Iris pigment epithelial cell (primary cell): ENCODE measurements at regions not wholly inside any gene's neighbourhood (a gene's known extent, or its start where the extent isn't known, plus 50 kb on each side); places are given as distances from the start of the nearest gene placed in this dataset.

Source experiments
- DNase-seq: peaks from one replicate; pipeline ENCODE4 v3.0.0-alpha.2; 2011; ENCODE audit warnings: low read depth

DNA sequence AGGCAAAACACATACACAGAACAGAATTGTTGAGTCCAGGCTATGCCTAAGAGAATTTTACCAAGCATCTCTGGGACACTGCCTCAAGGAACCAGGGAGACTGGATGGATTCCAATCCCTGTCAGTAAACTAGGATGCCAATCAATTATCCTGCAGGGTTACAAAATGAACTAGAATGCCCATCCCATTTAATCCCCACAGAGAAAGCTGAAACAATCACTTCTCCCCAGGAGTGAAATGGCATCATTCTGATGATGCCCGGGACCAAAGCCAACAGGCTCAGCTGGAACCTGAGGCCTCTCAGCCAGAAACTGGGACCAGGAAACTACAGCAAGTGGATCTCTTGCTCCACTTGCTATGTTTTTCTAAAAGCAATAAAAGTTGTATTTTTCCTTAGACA is 130.0 kb upstream of the TJP1 start:
- DNase-seq = no peak

DNA sequence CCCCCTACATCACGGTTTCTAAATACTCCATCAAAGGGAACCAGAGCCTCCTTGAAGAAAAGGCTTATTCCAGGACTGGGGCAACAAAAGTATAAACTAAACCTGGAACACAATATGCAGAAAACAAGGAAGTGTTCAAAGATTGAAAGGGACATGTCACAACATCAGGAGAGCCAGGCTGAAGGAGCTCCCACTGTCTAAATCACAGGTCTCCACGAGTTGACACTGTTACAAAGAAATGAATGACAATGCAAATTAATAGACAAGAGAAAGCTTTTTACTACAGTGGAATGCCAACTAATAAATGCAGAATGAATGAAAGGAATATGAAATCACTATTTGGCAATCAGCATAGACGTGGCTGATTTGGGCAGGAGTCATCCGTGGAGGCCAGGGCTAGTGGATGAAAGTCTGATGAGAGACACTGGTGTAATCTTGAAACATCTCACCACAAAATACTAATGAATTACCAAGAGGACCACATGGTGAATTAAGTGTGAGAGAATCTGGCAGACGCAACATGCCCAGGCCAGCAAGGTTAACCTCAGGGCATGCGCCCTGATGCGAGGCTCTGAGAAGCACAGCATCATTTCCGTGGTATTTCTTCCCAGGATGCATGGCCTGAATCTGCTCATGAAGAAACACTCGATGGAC is 123.8 kb upstream of the TJP1 start:
- peak; percentile 69 for DNase-seq

DNA sequence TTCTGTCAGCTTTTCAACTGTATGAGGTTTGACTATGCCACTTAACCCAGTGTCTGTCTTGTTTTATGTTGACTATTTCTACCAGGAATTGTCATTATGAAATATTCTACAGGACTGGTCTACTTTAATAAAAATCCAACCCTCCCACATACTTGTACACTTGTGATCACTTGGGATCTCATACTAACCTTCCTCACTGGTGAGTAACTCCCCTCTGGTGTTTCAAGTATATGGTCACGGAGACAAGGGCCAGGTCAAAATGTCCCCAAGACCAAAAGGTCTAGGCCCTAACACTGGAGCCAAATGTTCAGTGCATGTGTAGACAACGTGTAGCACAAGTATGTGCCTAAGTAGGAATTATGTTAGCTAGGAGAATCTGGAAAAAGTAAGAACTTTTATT is 122.7 kb upstream of the TJP1 start:
- no peak for DNase-seq

DNA sequence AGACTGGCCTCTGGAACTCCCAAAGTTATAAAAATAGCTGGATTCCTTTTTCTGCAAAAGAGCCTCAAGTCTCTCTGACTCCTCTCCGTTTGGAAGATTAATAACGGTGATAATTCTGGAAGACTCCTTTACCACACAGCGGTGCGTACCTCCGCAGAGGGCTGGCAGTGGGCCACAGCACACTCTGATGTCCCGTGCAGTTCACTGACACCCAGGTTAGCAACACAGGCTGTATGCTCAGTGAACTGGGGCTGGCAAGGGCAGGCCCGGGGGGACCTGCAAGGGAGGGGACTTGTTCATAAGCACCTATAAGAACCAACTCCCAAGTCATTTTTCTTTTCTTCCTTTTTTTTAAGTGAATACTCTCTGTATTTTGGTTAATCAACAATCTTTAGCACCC is 120.3 kb upstream of the TJP1 start:
- no peak for DNase-seq

DNA sequence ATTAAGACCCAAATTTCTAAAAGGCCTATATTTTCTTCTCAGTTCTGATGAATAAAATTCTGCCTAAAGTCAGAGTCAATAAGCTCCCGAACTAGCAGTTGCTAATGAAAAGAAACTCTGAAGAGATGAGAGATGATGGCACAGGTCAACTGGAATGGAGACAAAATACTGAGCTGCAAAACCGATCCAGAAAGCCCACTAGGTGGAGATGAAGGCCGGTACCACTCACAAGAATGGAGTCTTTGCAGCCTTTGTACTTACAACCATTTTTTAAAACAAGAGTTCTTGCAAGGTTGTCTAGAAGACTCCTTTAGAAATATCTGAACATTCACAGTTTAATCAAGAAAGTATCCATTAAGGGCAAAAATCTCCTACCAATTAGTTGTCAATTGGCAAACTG is 119.9 kb upstream of the TJP1 start:
- no peak for DNase-seq

DNA sequence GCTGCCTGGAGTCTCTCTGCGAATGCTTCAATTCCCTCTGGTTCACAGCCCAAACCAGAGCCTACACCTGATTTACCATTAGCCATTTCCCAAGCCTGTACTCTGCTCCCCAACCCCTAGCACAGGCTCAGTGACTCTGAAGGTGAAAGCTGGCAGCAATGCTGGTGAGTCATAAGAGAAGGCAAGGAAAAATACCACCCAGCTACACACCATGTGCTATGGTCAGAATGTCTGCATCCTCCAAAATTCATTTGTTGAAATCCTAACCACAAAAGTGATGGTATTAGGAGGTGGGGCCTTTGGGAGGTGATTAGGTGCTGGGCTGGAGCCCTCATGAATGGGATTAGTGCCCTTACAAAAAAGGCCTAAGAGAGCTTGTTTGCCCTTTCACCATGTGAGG is 117.1 kb upstream of the TJP1 start:
- peak; percentile 44 for DNase-seq

DNA sequence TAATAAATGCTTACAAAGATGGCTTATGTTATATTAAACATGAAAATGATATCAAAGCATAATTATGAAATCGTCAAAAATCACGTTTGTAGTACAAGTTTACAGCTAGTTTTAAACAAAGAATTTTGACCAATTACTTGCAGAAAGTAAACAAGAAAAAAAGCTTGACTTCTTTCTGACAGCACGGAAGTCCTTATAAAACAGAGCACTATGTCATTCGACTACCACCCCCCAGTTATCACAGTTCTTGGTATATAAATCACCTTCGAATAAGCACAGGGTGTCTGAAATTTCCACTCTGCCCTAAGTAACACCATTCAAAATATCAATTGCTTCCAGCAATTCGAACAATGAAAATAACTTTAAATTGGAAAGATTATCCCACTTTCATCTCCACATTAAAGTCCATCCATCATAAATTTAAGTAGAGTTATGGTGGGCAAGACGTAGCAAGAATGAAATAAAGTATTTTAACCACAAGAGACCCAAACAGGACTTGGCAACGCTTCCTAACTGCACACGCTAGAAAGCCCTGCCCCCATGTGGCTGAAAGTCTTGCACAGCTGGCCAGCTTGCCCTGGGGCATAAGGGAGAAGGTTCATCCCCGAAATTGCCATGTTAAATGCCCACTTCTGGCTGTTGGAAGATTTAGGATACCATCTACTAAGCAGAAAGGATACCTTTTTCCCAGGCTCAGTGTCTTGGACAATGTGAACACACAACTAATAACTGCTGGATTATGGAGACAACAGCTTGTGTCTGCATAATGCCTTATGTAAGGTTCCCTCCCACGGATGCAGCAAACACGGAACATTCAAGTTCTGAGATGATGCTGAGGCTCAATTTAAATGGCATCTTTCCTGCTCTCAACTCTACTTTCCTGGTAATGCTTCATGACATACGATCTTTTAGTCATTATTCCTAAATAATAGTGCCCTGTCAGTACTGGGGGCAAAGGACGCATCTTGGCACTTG is 116.4 kb upstream of the TJP1 start:
- no peak for DNase-seq

DNA sequence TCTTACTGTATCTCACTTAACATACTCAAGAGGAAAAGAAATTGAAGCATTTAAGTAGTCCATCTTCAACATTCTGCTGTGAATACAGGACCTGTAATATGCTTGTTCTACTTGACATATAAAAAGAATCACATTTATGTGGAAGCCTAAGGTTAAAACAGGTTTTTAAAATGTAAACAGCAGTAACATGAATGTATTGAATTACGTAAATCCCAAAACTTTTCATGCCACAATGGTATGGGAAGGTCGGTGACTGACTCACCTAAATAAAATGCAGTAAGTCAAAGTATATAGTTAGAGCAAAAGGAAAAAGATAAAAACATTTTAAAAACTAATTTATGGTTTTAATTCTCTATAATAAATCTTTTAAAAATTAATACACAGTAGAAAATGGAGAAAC is 115.7 kb upstream of the TJP1 start:
- DNase-seq = peak; percentile 81

DNA sequence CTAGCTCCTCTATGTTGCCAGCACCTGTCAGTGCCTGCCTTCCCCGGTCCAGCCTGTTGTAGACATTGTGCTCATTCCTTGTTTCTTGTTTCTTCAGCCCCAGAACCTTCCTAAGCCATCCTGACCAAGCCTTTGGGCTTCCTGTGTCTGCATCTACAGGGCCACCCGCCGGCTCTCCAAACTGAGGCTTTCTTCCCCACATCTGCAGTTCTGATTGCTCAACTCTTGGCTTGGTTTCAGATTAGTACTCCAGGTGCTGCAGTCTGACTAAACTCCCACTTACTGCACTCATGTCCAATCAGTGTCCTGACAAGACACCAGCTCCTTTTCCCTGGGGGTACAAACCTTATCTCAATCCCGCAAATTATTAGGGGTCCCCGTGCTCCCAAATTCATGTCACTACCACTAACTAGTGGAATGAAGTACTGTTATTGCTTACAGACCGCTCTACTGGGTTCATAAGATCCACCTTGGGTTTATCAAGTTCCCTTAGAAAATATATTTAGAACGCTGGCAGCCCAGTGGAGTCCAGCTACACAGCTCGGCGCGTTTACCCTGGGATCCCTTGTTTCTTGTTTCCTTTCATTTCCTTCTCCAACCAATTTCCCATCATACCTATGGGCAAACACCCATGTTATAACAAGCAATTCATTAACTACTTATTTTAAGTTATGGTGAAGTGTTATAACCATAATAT is 114.2 kb upstream of the TJP1 start:
- peak; percentile 76 for DNase-seq

DNA sequence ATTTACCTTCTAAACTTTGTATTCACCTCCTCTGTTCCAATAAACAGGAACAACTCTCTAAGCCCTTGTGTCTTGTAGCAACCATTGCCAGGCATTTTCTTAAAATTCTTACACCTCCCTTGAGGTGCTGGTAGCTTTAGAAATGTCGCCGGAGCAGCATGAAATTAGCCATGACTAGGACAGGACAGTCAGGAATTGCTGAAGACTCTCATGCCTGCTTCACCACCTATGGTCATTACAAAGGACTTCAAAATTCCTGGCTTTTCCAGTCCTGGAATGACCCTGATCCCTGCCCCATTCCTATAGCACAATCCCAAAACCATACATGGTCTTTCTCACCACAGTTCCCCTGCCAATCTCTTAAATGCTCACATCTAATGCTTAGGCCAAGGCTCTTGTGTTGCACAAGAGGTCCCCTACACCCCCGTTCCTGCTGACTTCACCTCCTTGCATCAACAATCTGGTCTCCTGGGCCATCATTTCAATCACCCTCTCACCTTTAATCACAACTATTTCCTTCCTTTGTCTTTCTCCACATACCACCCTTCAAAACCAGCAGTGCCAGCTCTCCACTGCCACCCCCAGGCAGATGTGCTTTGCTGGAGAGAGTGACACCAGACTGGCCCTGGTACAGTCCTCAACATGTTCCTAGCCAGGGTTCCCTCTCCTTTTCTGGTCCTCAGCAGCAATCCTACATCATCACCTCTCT is 113.2 kb upstream of the TJP1 start:
- DNase-seq = no peak

DNA sequence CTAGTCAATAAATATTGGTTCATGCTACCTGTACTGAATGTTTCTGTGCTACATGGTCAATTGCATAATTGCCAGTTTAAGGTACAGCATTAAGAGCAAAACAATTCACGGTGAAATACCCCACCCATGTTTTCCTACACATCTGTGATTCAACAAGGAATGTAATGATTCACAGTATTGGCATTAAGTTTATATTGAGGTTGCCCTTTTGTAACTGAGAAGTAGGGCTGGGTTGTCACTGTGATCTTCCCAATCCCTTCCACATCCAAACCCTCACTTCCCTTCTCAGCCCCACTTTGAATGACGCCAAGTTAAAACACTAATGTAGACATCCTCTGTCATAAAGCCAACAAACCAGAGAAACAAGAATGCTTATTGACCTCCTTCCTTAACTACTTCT is 112.0 kb upstream of the TJP1 start:
- peak; percentile 86 for DNase-seq

DNA sequence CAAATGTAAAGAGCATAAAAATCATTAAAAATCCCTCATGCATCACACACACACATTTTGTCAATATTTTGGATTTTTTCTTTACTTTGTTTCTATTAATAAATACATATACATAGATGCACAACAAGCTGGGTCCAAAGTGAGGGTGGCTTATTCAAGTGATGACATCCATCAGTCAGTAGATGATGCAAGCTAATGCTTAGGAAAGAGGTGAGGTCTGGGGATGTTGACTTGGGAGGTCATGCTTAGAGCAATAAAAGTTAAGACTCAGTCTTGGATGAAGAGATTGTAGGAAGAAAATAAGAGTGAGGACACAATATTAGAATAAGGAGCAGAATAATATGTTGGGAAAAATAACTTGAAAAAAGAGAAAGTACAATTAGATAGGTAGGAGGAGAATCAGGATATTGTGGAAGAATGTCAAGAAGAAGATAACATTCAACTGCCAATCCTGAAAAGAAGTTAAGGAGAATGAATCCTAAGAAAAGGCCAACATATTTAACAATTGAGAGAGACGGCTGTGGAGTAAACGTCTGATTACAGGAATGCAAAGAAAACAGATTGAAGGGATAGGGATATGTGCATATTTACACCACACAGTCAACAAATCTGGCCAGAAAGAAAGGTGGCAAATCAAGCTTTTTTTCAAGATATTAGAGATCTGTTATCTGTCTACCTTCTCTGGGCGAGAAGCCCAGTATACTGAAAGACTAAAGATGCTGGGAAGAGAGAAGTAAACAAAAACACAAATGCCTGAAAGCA is 111.0 kb upstream of the TJP1 start:
- DNase-seq = no peak

DNA sequence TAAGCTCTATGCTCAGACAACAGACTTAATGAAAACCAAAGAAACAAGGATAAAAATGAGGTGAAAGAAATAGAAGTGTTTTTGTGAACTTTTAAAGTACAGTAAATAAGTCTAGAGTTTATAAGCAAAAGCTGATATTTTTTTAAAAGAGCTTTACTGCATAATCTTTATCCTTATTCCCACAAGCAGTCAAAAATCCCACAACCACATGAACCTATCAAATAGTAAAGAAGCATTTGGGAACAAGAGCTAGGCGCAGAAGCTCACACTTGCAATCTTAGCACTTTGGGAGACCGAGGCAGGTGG is 103.8 kb upstream of the TJP1 start:
- DNase-seq = no peak

DNA sequence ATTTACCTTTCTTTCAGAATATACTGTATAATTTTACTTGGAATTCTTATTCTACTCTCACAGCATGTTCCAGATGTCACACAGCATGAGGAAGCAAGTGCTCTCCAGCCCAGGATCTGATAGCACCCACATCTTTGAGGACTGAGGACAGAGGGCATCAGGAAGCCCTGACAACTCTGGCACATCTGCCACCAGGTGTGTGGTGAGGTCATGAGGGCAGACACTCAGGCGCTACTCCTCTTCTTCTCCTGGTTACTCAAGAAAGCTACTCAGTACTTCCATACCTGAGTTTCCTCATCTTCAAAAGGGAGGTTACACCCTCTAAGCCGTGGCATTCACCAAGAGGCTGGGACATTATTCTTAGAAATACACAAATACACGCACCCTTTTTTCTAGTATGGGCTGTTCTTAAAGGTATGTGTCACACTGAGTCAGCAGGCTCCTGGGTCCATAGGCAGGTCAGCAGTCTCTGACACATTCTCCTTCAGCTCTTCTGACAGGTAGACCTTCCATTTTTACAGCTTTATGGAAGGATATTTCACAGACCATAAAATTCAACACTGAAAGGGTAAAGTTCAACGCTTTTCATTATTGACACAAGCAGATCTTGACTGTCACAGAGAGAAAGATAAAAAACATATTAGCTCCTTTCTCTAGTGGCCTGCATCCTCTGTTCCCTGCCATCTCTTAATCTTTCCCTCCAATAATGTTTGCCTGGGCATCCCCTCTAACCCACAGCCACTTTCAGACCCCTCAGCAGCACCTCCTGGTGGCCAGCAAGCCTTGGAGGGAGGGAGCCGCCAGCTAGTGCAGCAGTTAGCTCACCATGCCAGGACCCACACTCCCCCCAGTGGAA is 103.2 kb upstream of the TJP1 start:
- DNase-seq = peak; percentile 88

DNA sequence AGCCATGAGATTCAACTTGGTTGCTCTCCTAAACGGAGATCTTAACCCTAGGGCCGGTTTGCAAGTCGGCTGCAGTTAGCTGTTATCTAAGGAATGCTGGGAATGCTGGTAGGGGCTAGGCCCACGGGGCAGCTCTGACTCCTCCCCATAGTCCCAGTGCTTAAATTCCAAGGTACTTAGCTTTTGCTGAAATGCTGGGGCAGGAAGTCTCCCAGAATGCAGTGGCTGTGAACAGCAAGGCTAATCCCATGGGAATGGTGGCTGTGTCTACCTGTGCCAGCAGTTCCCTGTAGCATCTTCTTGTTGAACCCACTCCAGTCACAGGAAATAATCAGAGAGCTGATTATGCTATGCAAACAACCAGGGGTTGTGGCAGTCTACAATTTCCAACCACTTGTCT is 102.5 kb upstream of the TJP1 start:
- peak; percentile 72 for DNase-seq

DNA sequence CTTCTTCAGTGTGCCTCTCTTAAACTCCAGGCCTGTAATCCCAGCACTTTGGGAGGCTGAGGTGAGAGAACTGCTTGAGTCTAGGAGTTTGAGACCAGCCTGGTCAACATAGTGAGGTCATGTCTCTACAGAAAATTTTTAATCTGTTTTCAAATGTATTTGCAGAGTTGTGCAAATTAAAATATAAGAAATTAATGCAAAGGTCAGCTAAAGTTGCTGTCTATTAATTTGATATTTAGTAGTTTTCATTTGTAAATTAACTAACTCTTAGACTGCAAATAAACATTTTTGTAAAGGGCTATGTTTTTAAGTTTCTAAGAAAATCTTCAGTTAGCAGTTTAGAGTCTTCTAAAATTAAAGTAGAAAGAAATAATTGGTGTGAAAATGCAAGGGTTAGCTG is 99.9 kb upstream of the TJP1 start:
- DNase-seq = no peak

DNA sequence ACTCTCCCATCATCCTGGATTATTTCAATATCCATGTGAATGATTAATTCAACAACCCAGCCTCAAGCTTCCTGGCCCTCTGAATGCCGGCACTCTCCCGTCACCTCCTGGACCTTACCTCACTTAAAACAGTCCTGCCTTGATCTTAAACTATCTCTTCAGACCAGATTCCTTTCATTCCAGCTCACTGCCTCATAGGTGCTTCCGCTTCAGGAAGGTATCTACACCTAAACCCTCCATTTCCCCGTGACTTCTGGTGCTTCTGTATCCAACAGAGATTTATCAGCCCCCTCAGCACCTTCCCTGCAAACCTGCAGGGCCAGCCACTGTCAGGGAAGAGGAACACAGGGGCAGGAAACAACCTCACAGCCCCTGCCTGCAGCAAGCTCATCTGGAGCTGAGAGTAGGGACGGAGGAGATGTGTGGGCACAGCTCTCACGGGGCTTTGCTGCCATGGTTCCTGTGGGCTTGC is 98.9 kb upstream of the TJP1 start:
- no peak for DNase-seq

DNA sequence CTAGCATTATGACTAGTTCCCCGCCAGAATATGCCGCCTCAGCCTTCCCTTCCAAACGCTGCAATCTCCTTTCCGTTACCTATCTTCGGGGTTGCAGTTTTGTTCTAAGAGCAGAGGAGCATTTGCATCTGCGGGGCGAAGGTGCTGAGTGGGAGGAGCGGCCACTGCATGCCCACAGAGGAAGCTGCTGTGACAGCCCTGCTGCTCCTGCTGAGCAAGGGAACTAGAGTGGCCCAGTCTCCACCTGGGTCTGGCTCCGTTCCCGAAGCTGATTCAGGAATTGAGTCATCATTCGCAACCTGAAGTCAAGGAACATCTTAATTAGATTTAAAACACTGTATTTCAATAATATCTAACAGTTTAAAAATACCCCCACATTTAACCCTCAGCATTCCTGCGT is 98.2 kb upstream of the TJP1 start:
- no peak for DNase-seq

DNA sequence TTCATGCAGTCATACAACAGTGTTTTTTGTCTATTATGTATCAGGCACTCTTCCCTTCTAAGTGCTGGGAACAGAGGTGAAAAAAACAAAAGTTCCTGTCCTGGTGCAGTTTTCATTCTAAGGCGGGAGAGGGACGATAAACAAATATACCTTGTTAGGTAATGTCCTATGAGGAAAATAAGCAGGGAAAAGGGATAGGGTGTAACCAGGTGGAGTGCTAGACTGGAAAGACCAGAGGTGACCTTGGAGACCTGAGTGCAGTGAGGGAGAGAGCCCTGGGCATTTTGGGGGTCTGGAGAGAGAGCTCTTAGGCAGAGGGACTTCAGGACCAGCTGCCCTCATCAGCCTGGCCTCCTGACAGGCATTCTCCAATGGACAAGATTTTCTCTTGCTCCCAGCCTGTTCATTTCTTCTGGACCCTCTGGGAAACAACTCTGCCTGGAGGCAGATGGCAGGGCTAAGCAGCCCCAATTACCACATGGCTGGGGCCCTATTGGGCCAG is 97.2 kb upstream of the TJP1 start:
- DNase-seq = no peak
